ENCODE measurements at regions not wholly inside any gene's neighbourhood (a gene's known extent, or its start where the extent isn't known, plus 50 kb on each side); places are given as distances from the start of the nearest gene placed in this dataset.

DNA sequence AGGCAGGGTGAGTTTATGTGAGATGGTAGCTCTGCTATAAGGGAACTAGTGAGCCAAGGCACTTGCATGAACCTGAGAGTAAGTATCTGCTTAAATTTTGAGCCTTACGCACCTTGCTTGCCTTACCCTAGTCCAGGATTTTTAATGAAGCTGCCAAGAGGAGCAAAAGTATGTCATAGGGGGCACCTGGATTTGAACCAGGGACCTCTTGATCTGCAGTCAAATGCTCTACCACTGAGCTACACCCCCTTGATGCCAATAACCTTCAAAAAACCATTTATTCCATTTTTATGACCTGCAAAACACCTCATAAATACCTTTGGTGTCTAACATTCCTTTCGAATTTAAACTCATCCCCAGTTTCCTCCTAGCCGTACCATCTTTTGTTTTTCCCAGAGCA is 88.3 kb upstream of the ACP3 start:
- no peak for TF ChIP-seq CTCF (IDR thresholded peaks at IDR 0.05; ENCODE audit: poor library complexity, severe bottlenecking)
- TF ChIP-seq TAF1 (IDR thresholded peaks at IDR 0.05; ENCODE audit: low read depth), result no peak

Data from neural cell (in vitro differentiated cells).